CD4-positive, alpha-beta T cell treated with Interleukin-4 for 1 hour (primary cell): ENCODE measurements at regions not wholly inside any gene's neighbourhood (a gene's known extent, or its start where the extent isn't known, plus 50 kb on each side); places are given as distances from the start of the nearest gene placed in this dataset.
"Not testable (repeated sequence)": the region's sequence is repeated elsewhere in the genome, so short reads cannot be mapped to it uniquely, and the experiment has no call there.

Source experiments
- DNase-seq, 2 donors: peaks; one replicate each; pipeline ENCODE4 v3.0.0-alpha.2; 2020 to 2022

GRCh38 chr18:34280000-34280399 lies 55.3 kb upstream of the NOL4 start:
- DNase-seq, result no peak

DNA sequence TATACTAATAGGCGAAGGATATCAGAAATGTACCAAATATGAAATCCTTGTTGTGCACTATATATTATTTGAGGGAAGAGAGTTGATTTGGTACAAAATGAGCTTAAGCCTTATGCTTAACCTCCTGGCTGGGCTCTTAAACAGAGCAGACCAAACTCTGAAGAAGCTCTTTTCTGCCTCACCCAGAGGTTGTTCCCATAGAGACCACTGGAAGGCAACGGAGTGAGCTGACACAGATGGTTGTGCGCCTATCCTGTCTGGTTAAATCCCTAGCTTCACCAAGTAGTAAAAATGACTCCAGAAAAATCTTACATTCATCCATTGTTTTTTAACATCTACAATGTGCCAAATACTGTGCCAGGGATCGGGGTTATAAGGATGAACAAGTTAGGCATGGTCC lies 55.9 kb upstream of the NOL4 start:
- no peak for DNase-seq

- no peak for DNase-seq
Measured at GRCh38 chr18:34281290-34281689, 56.6 kb upstream of the NOL4 start.

GRCh38 chr18:34281722-34282121 lies 57.0 kb upstream of the NOL4 start:
- DNase-seq, result no peak

DNA sequence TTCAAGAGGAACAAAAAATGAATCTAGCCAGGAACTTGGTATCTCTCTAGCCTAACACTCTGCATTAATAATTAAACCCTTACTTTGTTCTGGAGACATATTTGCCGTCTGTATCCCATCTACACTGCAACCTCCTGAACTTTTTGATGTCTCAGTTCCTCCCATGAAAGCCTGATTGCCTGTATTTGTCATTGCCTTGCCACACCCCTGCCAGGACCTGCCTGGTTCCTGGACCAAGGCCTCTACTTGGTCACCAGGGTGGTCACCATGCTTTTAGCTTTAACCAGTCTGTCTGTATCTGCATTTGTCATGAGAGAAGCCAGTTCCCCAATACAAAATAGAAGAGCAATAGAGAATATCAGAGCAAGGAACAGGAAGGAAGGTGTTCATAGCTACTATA lies 58.8 kb upstream of the NOL4 start:
- no peak for DNase-seq

GRCh38 chr18:34287825-34288224 lies 63.1 kb upstream of the NOL4 start:
- DNase-seq, result no peak

DNA sequence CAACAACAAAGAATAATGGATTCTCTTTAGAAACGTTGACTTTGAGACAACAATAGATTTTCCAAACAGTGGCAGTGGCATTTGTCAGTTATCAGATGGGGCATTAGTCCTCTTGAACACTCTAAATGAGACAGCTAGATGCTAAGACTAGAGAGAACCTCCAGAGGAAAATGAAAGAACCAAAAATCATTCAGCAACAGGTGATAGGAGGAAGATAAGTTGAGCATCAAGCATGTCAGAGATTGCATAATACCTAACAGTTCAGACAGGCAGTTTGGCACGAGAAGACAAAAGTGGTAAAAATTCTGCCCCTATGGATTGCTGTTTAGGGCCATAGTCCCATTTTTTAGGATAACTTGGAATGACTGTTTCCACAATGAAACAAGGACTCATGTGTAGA lies 67.9 kb upstream of the NOL4 start:
- DNase-seq, result no peak

DNA sequence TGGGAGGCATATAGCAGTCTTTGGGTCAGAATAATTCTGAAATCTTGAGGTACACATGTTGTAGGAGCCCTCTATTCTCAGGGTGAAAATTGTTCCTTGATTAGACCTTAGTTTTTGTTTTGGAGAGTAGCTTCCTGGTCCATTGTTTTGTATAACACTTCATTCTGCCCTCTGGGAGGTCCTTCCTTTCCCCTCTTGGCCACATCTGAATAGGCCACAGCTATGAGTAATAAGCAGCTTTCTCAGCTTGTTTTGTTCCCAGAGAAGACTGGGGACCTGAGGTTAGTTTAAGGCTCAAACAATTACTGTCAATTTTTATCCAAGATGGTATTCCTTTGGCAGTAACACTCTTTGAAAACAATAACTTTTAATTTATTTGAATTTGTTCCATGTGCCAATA lies 72.6 kb upstream of the NOL4 start:
- DNase-seq, result no peak

DNA sequence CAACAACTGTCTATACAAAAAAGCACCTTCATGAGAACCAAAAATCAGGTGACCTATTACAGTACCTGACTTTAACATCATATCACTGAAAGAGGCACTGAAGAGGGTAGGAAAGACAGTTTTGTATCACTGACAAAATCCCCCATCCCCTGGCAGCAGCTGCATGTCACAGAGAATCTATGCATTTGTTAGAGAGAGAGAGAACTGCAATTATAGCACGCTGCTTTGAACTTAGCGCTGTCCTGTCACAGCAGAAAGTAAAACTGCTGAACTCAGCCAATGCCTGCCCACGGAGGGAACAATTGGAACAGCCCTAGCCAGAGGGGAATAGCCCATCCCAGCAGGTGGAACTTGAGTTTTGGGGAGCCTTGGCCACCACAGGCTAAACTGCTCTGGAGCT lies 75.1 kb upstream of the NOL4 start:
- DNase-seq, result no peak

GRCh38 chr18:34311468-34311867 lies 86.8 kb upstream of the NOL4 start:
- DNase-seq, result no peak

GRCh38 chr18:34314847-34315246 lies 90.1 kb upstream of the NOL4 start:
- DNase-seq, result no peak

GRCh38 chr18:34315591-34316352 lies 91.1 kb upstream of the NOL4 start:
- no peak for DNase-seq

DNA sequence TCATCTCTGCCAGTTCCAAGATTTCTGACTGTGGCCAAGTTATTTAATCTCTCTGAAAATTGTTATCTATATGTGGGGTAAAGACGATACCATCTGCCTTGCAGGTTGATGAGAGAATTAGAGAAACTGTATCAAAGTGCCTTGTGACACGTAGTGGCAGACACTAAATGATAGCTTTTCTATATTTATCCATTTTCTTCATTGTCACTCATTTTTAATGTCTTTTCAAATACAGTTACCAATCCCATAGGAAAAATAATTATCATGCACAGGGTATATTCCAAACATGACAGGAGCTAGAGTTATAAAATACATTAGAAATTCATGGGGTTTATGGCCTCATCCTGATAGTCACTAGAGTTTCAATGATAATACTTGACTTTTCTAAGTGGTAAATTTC lies 95.6 kb upstream of the NOL4 start:
- DNase-seq, result no peak

DNA sequence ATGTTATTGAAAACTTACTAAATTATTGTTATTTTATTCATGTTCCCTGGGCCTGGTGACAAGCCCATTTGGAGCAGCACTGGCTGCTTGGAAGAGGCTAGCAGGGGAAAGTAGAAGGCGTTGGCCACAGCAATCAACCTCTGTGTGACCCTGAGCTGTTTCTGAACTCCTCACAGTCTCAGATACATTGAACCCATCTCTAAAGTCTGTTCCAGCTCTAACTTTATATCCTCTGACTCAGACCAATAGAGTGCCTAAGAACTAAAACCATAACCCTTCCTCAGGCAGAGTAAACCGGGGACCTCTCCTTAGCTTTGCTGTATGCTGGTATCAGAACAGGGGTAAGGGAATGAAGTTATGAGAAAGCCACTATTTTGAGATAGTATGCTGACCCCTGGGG lies 96.4 kb upstream of the NOL4 start:
- DNase-seq, result no peak

DNA sequence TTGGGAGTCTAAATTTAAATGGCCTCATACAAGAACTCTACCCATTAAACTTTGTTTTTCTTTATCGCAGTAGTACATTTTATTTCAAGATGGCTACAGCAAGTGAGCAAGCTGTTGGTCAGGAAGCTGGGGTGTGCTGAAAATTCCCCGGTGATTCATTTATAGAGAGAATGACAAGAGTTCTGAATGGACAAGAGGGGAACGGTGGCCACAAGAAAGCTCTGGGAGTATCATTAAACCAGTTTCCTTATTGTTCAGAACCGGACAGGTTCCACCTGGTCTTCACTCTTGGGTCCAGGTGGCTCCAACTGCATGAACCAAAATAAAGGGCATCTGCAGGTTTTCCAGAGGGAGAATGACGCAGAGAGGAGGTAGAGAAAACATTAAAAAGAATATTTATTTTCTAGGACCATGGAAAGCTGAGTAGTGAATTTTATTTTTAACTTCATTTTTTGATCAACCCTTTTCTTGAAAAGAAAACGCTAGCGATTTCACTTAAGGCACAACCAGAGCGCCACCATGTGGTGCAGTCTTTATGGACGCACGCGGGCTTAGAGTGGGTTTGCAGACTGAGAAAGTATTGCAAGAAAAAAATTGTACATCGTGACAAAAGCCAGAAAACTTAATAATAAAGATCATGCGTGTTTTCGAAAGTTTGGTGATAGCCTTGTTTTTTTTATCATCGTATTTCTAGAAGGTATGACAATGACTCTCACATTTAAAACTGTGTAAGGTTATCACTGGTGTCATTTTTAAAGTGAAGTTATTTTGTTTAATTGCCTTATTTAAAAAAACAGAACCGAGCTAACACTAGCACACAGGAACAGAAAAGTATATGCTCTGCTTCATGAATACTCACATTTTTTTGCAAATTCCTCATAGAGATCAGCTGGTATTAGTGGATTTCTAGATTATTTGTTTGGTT lies 97.9 kb upstream of the NOL4 start:
- no peak for DNase-seq

DNA sequence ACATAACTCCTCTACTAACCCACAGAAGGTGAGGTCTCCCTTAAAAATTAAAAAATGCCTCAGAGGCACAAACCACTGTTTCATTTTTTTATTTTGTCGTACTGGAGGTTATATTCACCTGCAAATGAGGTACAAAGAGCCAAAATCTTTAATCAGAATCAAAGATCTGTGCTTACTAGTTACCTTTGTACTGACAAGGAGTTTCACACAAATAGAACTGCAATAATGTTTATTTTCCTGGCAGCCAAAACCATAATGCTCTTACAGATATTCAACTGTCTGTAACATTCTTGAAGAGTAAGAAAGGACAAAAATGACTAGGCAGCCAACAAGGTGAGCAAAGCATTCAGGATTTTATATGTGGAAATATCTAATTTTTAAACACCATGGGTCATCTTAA lies 105.1 kb upstream of the NOL4 start:
- no peak for DNase-seq

GRCh38 chr18:34330308-34330707 lies 105.6 kb upstream of the NOL4 start:
- no peak for DNase-seq

GRCh38 chr18:34330907-34331306 lies 106.2 kb upstream of the NOL4 start:
- not testable (repeated sequence) for DNase-seq

DNA sequence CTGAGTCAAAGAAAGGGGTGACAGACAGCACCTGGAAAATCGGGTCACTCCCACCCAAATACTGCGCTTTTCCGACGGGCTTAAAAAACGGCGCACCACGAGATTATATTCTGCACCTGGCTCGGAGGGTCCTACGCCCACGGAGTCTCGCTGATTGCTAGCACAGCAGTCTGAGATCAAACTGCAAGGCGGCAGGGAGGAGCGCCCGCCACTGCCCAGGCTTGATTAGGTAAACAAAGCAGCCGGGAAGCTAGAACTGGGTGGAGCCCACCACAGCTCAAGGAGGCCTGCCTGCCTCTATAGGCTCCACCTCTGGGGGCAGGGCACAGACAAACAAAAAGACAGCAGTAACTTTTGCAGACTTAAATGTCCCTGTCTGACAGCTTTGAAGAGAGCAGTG lies 106.6 kb upstream of the NOL4 start:
- not testable (repeated sequence) for DNase-seq

DNA sequence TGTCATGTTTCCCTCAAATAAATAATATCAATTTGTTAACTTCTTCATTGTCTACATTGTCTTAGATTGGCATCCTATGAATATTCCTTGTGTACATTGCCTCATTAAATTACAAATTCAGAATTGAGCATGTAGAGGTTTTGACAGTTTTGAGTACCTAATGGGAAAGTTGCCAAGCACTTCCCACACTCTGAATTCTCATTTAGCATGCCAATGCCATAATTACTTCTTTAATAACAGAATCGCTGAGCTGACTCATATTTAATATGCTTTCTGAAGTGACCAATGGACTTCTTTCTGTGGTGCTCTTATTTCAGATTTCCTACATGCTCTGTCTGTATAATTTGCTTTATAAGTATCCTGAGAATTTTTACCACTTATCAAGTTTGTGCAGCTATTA lies 114.4 kb upstream of the NOL4 start:
- no peak for DNase-seq

DNA sequence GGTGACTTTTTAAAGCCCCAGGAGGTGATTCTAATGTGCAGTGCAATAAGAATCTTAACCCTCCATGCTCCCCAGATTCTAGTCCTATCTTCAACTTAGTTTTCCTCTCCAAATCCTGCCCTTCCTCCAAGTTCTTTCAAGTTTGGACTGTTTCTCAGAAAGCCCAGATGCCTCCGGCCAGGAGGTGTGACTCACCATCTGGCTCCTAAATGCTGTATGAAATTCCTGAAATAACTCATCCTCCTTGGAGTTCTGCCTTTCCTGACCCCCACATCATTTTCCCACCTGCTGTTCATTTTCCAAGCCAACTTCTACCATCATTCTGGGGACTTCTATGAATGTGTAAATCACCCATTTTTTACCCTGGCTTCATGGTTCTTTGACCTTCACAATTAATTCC lies 118.2 kb upstream of the NOL4 start:
- DNase-seq, result no peak

DNA sequence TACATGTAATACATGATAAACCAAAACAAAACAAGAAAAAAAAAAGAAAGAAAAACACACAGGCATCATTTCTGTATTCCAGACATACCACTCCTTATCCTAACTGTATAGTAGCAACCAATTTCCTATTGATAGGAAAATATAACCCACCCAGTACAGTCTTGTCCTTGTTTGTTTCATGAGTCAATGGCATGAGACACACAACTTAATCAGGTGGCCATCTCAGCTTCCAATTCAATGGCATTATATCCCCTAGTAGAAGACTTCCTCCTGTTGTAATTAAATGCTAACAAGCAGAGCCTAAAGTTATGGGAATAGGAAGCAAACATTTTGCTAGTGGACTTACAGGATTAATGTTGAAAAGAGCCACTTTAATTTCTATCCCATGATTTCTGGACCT lies 121.0 kb upstream of the NOL4 start:
- DNase-seq, result no peak

DNA sequence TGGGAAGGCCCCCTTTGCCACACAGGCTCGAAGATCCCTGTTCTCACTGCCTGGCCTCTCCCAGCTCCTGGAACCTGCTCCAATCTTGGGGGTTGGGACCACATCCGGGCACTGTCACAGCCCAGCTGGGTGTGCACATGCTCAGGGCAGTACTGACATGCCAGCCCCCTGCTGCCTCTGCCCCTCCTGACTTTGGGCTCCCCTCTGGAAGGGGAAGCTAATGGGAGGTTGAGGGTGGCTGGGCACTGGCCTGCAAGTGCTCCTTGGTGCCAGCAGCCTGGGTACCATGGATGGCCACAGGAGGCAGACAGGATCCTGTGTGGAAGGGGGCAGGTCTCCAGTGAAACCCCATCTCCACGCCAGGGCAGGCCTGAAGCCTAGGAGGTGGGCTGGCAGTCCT lies 126.1 kb upstream of the NOL4 start:
- no peak for DNase-seq

DNA sequence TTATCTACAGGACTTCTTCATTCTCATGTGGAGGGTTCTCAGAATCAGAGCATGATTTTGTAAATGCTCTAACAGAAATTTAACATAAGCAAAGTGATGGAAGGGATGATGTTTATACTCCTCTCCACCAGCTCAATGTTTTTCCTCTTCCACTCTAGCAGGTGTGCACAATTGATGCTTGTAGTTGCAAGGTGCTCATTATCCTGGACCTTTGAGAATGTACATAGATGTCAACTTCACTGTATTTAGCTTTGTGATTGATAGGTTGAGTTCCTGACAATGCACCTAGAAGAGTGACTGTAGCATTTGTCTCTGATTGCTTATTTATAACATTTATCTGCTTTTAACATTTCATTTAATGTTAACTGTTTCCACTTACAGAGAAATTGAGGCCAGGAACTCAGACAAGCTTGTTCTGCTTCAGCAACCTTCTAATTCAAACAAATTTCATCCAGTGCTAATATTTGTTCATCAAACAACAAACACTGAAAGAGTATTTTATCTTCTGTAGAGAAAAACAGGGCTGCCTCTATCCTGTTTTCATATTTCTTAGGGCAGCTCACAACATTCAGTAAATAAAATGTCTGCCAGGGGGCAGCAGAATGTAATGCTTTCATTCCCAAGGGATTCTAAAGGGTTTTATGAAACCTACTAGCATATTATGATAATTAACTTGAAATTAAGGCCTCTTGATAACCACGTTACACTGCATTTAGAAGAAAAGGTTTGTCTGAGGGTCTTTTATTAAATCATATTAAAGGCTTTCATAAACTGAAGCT lies 127.9 kb upstream of the NOL4 start:
- DNase-seq, result no peak
